NB4 (cell line): ENCODE measurements at regions not wholly inside any gene's neighbourhood (a gene's known extent, or its start where the extent isn't known, plus 50 kb on each side); places are given as distances from the start of the nearest gene placed in this dataset.

Experiments used
- DNase-seq: peaks from one replicate; pipeline ENCODE4 v3.0.0; 2010; ENCODE audit warnings: low read depth
- H3K4me3 ChIP-seq: one replicate; pipeline ENCODE4 v1.5.1; 2011; ENCODE audit warnings: mild to moderate bottlenecking, low read depth, low read length, moderate library complexity
- CTCF ChIP-seq: IDR thresholded peaks from one replicate; pipeline ENCODE4 v1.5.1; 2012; ENCODE audit warnings: low read depth, low read length
- MYC ChIP-seq: IDR thresholded peaks from 2 replicates; pipeline ENCODE4 v1.6.1; 2011; ENCODE audit warnings: low read depth, low read length
- POLR2A ChIP-seq: IDR thresholded peaks from 2 replicates; pipeline ENCODE4 v1.6.1; 2011; ENCODE audit warnings: mild to moderate bottlenecking; ENCODE audit not compliant: insufficient read length; ENCODE audit errors: extremely low read depth
- TF ChIP-seq, protein P1 (sequence below): IDR thresholded peaks from 2 replicates; pipeline ENCODE4 v1.6.1; 2011; ENCODE audit warnings: low read depth, low read length

- TF ChIP-seq CTCF (no peak), MYC (no peak), POLR2A (no peak)
- TF ChIP-seq, protein P1, sequence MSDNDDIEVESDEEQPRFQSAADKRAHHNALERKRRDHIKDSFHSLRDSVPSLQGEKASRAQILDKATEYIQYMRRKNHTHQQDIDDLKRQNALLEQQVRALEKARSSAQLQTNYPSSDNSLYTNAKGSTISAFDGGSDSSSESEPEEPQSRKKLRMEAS, result no peak
- no peak for DNase-seq
- no peak overlapping the region for H3K4me3 ChIP-seq
Observed at GRCh38 chr2:163887182-163887581, 151.4 kb upstream of the FIGN start.

DNA sequence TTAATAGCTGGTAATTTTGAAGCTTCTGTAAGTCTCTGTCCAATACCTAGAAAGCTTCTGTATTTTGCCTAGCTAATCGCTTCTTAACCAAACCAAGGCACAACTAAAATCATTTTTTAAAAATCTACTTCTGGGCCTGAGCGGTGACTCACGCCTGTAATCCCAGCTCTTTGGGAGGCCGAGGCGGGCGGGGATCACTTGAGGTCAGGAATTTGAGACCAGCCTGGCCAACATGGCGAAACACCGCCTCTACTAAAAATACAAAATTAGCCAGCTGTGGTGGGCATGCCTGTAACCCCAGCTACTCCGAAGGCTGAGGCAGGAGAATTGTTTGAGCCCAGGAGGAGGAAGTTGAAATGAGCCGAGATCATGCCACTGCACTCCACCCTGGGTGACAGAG lies 148.6 kb upstream of the FIGN start:
- TF ChIP-seq CTCF (no peak), POLR2A (no peak), MYC (no peak)
- TF ChIP-seq, protein P1, result no peak
- H3K4me3 ChIP-seq, result no peak overlapping the region
- peak; percentile 9 for DNase-seq

DNA sequence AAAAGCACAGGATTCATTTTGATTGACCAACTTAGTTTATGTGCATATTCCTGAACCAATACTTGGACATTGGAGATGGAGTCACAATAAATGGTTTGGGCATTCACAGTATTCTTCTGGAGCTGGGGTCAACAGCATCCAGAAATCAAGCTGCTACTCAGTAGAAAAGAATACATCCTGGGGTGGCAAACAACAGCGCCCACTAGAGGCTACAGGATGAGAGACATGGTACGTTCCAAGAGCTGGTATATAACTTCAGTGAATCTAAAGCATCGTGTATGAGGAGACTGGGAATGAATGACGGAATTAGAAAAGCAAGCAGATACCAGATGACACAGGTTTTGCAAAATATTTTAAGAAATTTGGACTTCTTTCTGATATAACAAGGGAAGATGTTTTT lies 142.9 kb upstream of the FIGN start:
- TF ChIP-seq CTCF (peak; percentile 85), POLR2A (no peak), MYC (no peak)
- TF ChIP-seq, protein P1, result no peak
- no peak overlapping the region for H3K4me3 ChIP-seq
- DNase-seq, result peak; percentile 59

GRCh38 chr2:163877316-163877715 lies 141.5 kb upstream of the FIGN start:
- no peak for TF ChIP-seq MYC
- TF ChIP-seq POLR2A, result no peak
- no peak for TF ChIP-seq CTCF
- TF ChIP-seq, protein P1, result no peak
- DNase-seq, result no peak
- no peak overlapping the region for H3K4me3 ChIP-seq

GRCh38 chr2:163863073-163863472 lies 127.3 kb upstream of the FIGN start:
- TF ChIP-seq, protein P1, result no peak
- TF ChIP-seq POLR2A, result no peak
- TF ChIP-seq MYC, result no peak
- no peak for TF ChIP-seq CTCF
- DNase-seq, result no peak
- no peak overlapping the region for H3K4me3 ChIP-seq

GRCh38 chr2:163859951-163860350 lies 124.1 kb upstream of the FIGN start:
- TF ChIP-seq CTCF, result no peak
- TF ChIP-seq, protein P1, result no peak
- TF ChIP-seq POLR2A, result no peak
- no peak for TF ChIP-seq MYC
- H3K4me3 ChIP-seq, result no peak overlapping the region
- DNase-seq, result no peak
